ENCODE measurements at regions not wholly inside any gene's neighbourhood (a gene's known extent, or its start where the extent isn't known, plus 50 kb on each side); places are given as distances from the start of the nearest gene placed in this dataset.
"Not testable (repeated sequence)": the region's sequence is repeated elsewhere in the genome, so short reads cannot be mapped to it uniquely, and the experiment has no call there.

GRCh38 chr2:179321034-179321433 is 56.4 kb upstream of the SESTD1 start:
- not testable (repeated sequence) for TF ChIP-seq POLR2A (IDR thresholded peaks at IDR 0.05); CTCF (IDR thresholded peaks at IDR 0.05); EP300 (IDR thresholded peaks at IDR 0.05; ENCODE audit: low read depth); POLR2AphosphoS5 (IDR thresholded peaks at IDR 0.05)

Measured in transverse colon (tissue), 4 donors.